Panc1 (cell line): ENCODE measurements at regions not wholly inside any gene's neighbourhood (a gene's known extent, or its start where the extent isn't known, plus 50 kb on each side); places are given as distances from the start of the nearest gene placed in this dataset.

Experiments used
- CTCF ChIP-seq: fragments of 450-650 bp; IDR thresholded peaks from 2 replicates; pipeline ENCODE4 v1.5.1; 2017; ENCODE audit warnings: mild to moderate bottlenecking
- POLR2AphosphoS5 ChIP-seq: IDR thresholded peaks from 2 replicates; pipeline ENCODE4 v1.6.1; 2012; ENCODE audit warnings: mild to moderate bottlenecking, low read depth, low read length, moderate library complexity

GRCh38 chr7:69434398-69434815 is 163.9 kb upstream of the AUTS2 start:
- no peak for TF ChIP-seq CTCF
- TF ChIP-seq POLR2AphosphoS5 = no peak
